SU-DHL-6 (cell line): ENCODE measurements at regions not wholly inside any gene's neighbourhood (a gene's known extent, or its start where the extent isn't known, plus 50 kb on each side); places are given as distances from the start of the nearest gene placed in this dataset.

Experiments used
- H2AFZ ChIP-seq: fragments of 200-600 bp; sonication (generic); 2 replicates; pipeline ENCODE4 v1.6.1; 2014; ENCODE audit warnings: low read depth, mild to moderate bottlenecking, moderate library complexity, mixed read lengths, antibody characterized with exemption, low read length; ENCODE audit not compliant: severe bottlenecking
- H3F3A ChIP-seq: fragments of 200-600 bp; shearing (Covaris generic); 2 replicates; pipeline ENCODE4 v1.6.0; 2016; ENCODE audit warnings: antibody characterized with exemption, mild to moderate bottlenecking; ENCODE audit not compliant: insufficient read depth
- H3K27ac ChIP-seq: fragments of 200-600 bp; sonication (generic); 2 replicates; pipeline ENCODE4 v1.5.1; 2016; ENCODE audit warnings: low read depth, mild to moderate bottlenecking, low read length, moderate library complexity, mixed read lengths
- H3K27me3 ChIP-seq: fragments of 200-600 bp; sonication (generic), shearing (Covaris generic); 2 replicates; pipeline ENCODE4 v1.6.0; 2014; ENCODE audit warnings: mild to moderate bottlenecking, low read length
- H3K36me3 ChIP-seq: fragments of 200-600 bp; sonication (generic); 2 replicates; pipeline ENCODE4 v1.6.1; 2014; ENCODE audit warnings: mild to moderate bottlenecking, low read length, mixed read lengths
- H3K4me2 ChIP-seq: fragments of 300-600, 200-600 bp; shearing (Covaris generic), sonication (generic); 2 replicates; pipeline ENCODE4 v1.6.0; 2014; ENCODE audit warnings: low read length, low read depth, mild to moderate bottlenecking; ENCODE audit not compliant: poor library complexity, severe bottlenecking
- H3K4me3 ChIP-seq: fragments of 200-600 bp; sonication (generic); 2 replicates; pipeline ENCODE4 v1.5.1; 2014; ENCODE audit warnings: antibody characterized with exemption, low read length, mild to moderate bottlenecking, mixed read lengths; ENCODE audit not compliant: insufficient read depth, poor library complexity, severe bottlenecking
- H3K79me2 ChIP-seq: fragments of 200-600 bp; sonication (generic); 2 replicates; pipeline ENCODE4 v1.6.1; 2014; ENCODE audit warnings: mild to moderate bottlenecking, low read length, moderate library complexity; ENCODE audit not compliant: insufficient read depth
- H3K9ac ChIP-seq: fragments of 200-600 bp; sonication (generic); 2 replicates; pipeline ENCODE4 v1.7.0; 2014; ENCODE audit warnings: mild to moderate bottlenecking, low read length
- H3K9me2 ChIP-seq: fragments of 200-600 bp; sonication (generic); replicated peaks from 2 replicates; pipeline ENCODE4 v1.6.1; 2014; ENCODE audit warnings: low read length; ENCODE audit not compliant: insufficient read depth
- H3K9me3 ChIP-seq: fragments of 200-600 bp; sonication (generic); 2 replicates; pipeline ENCODE4 v1.6.1; 2014; ENCODE audit warnings: low read length, mixed read lengths; ENCODE audit not compliant: insufficient read depth
- H4K20me1 ChIP-seq: fragments of 200-600 bp; sonication (generic); 2 replicates; pipeline ENCODE4 v1.6.1; 2014; ENCODE audit warnings: low read depth, mild to moderate bottlenecking, antibody characterized with exemption, low read length, moderate library complexity, mixed read lengths
- EZH2phosphoT487 ChIP-seq: fragments of 200-600 bp; sonication (generic), shearing (Covaris generic); conservative IDR thresholded peaks from 2 replicates; pipeline ENCODE4 v1.6.1; 2018; ENCODE audit warnings: mild to moderate bottlenecking, antibody characterized with exemption, low read length, moderate library complexity, mixed read lengths
- TF ChIP-seq, protein P1 (sequence below): fragments of 200-600 bp; sonication (generic); IDR thresholded peaks from one replicate; pipeline ENCODE4 v1.5.1; 2017; ENCODE audit warnings: antibody characterized with exemption, mild to moderate bottlenecking, low read length, moderate library complexity; ENCODE audit not compliant: insufficient read depth, poor library complexity, severe bottlenecking

DNA sequence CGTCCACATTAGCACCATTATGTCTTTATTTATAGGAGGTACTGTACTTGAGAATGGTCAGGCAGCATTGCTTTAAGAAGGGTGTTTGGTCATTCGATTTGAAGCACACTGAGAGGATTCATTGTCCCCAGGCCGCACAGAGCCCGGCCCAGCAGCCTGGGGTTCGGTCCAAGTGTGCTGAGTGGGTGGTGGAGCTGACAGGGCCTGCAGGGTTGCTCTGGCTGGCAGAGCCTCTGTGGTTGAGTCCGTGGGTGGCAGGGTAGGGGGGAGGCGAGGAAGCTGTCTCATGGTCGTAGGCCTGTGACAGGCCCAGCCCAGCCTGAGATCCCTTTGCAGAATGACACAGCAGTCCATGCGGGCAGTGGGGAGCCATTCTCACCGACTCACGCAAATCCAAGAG lies 227.7 kb upstream of the TOPAZ1 start:
- no peak overlapping the region for H2AFZ ChIP-seq
- no peaks in the 10 kb centered on the region for H3F3A ChIP-seq
- peaks cover 9% of the 10 kb centered on the region; the same call in 1 of the 2 replicates for H3K79me2 ChIP-seq
- no peak overlapping the region for H3K9ac ChIP-seq
- H3K9me3 ChIP-seq = no peaks in the 10 kb centered on the region
- H3K27me3 ChIP-seq = no peaks in the 10 kb centered on the region
- no peak for TF ChIP-seq EZH2phosphoT487
- H3K4me3 ChIP-seq = no peak overlapping the region
- no peaks in the 10 kb centered on the region for H3K36me3 ChIP-seq
- no peaks in the 10 kb centered on the region for H3K9me2 ChIP-seq
- no peak overlapping the region for H3K4me2 ChIP-seq
- H3K27ac ChIP-seq = no peak overlapping the region
- H4K20me1 ChIP-seq = no peaks in the 10 kb centered on the region

DNA sequence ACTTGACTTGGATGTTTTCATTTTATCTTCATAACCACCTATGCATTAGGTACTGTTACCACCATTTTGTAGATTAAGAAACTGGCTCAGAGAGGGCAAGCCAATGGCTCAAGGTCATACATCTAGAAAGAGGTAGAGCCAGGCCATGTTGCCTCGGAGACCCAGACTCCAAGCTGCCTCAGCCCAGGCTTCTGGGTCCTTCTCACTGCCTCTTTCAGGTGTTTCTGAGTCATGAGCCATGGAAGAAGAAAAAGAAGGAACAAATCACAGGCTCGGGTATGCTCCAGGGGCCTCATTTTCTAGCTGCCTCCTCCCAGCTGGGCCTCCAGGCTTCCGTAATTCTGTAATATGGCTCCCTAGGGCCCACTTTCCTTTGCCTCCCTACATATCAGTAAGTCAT lies 226.5 kb upstream of the TOPAZ1 start:
- TF ChIP-seq, protein P1, sequence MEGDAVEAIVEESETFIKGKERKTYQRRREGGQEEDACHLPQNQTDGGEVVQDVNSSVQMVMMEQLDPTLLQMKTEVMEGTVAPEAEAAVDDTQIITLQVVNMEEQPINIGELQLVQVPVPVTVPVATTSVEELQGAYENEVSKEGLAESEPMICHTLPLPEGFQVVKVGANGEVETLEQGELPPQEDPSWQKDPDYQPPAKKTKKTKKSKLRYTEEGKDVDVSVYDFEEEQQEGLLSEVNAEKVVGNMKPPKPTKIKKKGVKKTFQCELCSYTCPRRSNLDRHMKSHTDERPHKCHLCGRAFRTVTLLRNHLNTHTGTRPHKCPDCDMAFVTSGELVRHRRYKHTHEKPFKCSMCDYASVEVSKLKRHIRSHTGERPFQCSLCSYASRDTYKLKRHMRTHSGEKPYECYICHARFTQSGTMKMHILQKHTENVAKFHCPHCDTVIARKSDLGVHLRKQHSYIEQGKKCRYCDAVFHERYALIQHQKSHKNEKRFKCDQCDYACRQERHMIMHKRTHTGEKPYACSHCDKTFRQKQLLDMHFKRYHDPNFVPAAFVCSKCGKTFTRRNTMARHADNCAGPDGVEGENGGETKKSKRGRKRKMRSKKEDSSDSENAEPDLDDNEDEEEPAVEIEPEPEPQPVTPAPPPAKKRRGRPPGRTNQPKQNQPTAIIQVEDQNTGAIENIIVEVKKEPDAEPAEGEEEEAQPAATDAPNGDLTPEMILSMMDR = no peak
- no peak for TF ChIP-seq EZH2phosphoT487
- Histone ChIP-seq H3K36me3 (no peaks in the 10 kb centered on the region), H4K20me1 (no peaks in the 10 kb centered on the region), H3K9ac (no peak overlapping the region), H2AFZ (no peak overlapping the region), H3K27me3 (no peaks in the 10 kb centered on the region), H3K27ac (no peak overlapping the region), H3F3A (no peaks in the 10 kb centered on the region), H3K9me2 (no peaks in the 10 kb centered on the region), H3K4me3 (no peak overlapping the region), H3K79me2 (peaks cover 9% of the 10 kb centered on the region; the same call in 1 of the 2 replicates), H3K9me3 (no peaks in the 10 kb centered on the region), H3K4me2 (no peak overlapping the region)

DNA sequence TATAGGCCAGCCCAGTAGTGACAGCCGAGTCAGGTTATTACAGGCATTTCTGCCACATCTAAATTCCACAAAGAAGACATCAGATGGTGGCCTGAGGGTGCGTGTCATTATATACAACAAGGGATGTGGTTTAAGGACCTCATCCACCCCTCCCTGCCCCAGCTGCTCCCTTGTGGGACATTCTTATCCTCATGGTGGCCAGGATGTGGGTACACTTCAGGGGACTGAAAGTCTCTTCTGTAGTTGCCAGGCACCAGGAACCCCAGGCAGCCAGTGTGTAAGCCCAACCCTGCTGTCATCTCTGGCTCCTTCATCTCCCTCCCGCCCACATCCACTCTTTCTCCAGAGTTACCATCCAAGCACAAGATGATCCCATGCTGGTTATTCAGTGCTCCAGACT lies 224.9 kb upstream of the TOPAZ1 start:
- Histone ChIP-seq H2AFZ (no peak overlapping the region), H3K9ac (no peak overlapping the region), H3K27me3 (no peaks in the 10 kb centered on the region), H3K9me3 (no peaks in the 10 kb centered on the region), H3K27ac (no peak overlapping the region), H3K4me3 (no peak overlapping the region), H3F3A (no peaks in the 10 kb centered on the region), H3K9me2 (no peaks in the 10 kb centered on the region), H4K20me1 (no peaks in the 10 kb centered on the region; the same call in 1 of the 2 replicates), H3K4me2 (no peak overlapping the region), H3K79me2 (peaks cover 13% of the 10 kb centered on the region; the same call in 1 of the 2 replicates), H3K36me3 (no peaks in the 10 kb centered on the region)
- TF ChIP-seq EZH2phosphoT487 = no peak
- TF ChIP-seq, protein P1 = no peak

DNA sequence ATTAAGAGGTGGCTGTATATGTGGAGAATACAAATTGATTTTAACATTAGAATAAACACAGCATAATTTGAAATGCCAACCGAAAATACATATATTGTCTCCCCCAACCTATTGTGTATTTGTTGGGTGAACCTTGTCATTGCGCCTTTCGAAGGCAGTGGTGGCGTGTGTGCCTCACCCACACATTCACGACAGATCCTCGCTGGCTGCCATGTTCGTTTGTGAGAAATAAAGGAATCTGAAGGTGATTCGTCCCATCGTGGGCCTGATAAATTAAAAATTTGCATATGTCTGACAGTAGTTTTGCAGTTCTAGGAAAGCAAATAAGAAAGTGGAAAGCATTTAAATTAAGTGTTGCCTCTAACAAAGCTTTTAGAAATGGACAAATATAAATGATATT lies 222.8 kb upstream of the TOPAZ1 start:
- TF ChIP-seq EZH2phosphoT487 = no peak
- TF ChIP-seq, protein P1 = no peak
- Histone ChIP-seq H3K9me3 (no peaks in the 10 kb centered on the region), H3K36me3 (no peaks in the 10 kb centered on the region), H3K79me2 (peaks cover 28% of the 10 kb centered on the region), H3K27me3 (no peaks in the 10 kb centered on the region), H3K27ac (no peak overlapping the region), H3K4me3 (no peak overlapping the region), H3F3A (no peaks in the 10 kb centered on the region), H2AFZ (no peak overlapping the region), H3K9ac (no peak overlapping the region), H3K4me2 (no peak overlapping the region), H4K20me1 (peaks cover 4% of the 10 kb centered on the region), H3K9me2 (no peaks in the 10 kb centered on the region)
